ENCODE measurements at regions not wholly inside any gene's neighbourhood (a gene's known extent, or its start where the extent isn't known, plus 50 kb on each side); places are given as distances from the start of the nearest gene placed in this dataset.
"Not testable (repeated sequence)": the region's sequence is repeated elsewhere in the genome, so short reads cannot be mapped to it uniquely, and the experiment has no call there.

GRCh38 chr3:147712357-147712756, 303.2 kb downstream of the ZIC1 start:
- H3K4me1 ChIP-seq (ENCODE audit: insufficient read depth), result no peaks in the 10 kb centered on the region
- WGBS, result 80% methylated on average over 5 of the region's 5 CpGs
- no peak for DNase-seq (ENCODE audit: extremely low spot score)
- no peaks in the 10 kb centered on the region for H3K36me3 ChIP-seq (ENCODE audit: insufficient read depth)
- H3K4me3 ChIP-seq (ENCODE audit: low read depth, low read length), result no peak overlapping the region
- H3K27ac ChIP-seq (ENCODE audit: low read depth), result no peak overlapping the region

GRCh38 chr3:147712758-147713157, 303.6 kb downstream of the ZIC1 start:
- not testable (repeated sequence) for H3K4me1 ChIP-seq (ENCODE audit: insufficient read depth); DNase-seq (ENCODE audit: extremely low spot score); H3K36me3 ChIP-seq (ENCODE audit: insufficient read depth); H3K4me3 ChIP-seq (ENCODE audit: low read depth, low read length); H3K27ac ChIP-seq (ENCODE audit: low read depth)
- WGBS, result 42% methylated on average over 5 of the region's 5 CpGs

- H3K27ac ChIP-seq (ENCODE audit: low read depth), result no peak overlapping the region
- H3K36me3 ChIP-seq (ENCODE audit: insufficient read depth), result no peaks in the 10 kb centered on the region
- H3K4me3 ChIP-seq (ENCODE audit: low read depth, low read length), result no peak overlapping the region
- no peak for DNase-seq (ENCODE audit: extremely low spot score)
- no peaks in the 10 kb centered on the region for H3K4me1 ChIP-seq (ENCODE audit: insufficient read depth)
- WGBS, result 88% methylated on average over 7 of the region's 7 CpGs
These were observed 304.3 kb downstream of the ZIC1 start for GRCh38 chr3:147713234-147714133.

- WGBS, result 75% methylated on average over 2 of the region's 2 CpGs
- H3K27ac ChIP-seq (ENCODE audit: low read depth), result no peak overlapping the region
These were observed 320.5 kb downstream of the ZIC1 start for GRCh38 chr3:147729641-147730040.

GRCh38 chr3:147730284-147730683, 321.1 kb downstream of the ZIC1 start:
- Histone ChIP-seq H3K36me3 (ENCODE audit: insufficient read depth) (no peaks in the 10 kb centered on the region), H3K27ac (ENCODE audit: low read depth) (no peak overlapping the region), H3K4me3 (ENCODE audit: low read depth, low read length) (no peak overlapping the region), H3K4me1 (ENCODE audit: insufficient read depth) (no peaks in the 10 kb centered on the region)
- 33% methylated on average over 4 of the region's 4 CpGs for WGBS
- DNase-seq (ENCODE audit: extremely low spot score), result no peak

More at GRCh38 chr3:147729641-147730040, 320.5 kb downstream of the ZIC1 start:
- no peak overlapping the region for H3K4me3 ChIP-seq (ENCODE audit: low read depth, low read length)
- no peaks in the 10 kb centered on the region for H3K36me3 ChIP-seq (ENCODE audit: insufficient read depth)
- H3K4me1 ChIP-seq (ENCODE audit: insufficient read depth), result no peaks in the 10 kb centered on the region
- no peak for DNase-seq (ENCODE audit: extremely low spot score)

GRCh38 chr3:147733217-147733616, 324.1 kb downstream of the ZIC1 start:
- no peaks in the 10 kb centered on the region for H3K4me1 ChIP-seq (ENCODE audit: insufficient read depth)
- H3K36me3 ChIP-seq (ENCODE audit: insufficient read depth), result no peaks in the 10 kb centered on the region
- H3K27ac ChIP-seq (ENCODE audit: low read depth), result no peak overlapping the region
- WGBS, result 19% methylated on average over 2 of the region's 2 CpGs
- DNase-seq (ENCODE audit: extremely low spot score), result no peak
- H3K4me3 ChIP-seq (ENCODE audit: low read depth, low read length), result no peak overlapping the region

GRCh38 chr3:147735616-147736015, 326.5 kb downstream of the ZIC1 start:
- H3K4me3 ChIP-seq (ENCODE audit: low read depth, low read length), result no peak overlapping the region
- DNase-seq (ENCODE audit: extremely low spot score), result no peak
- H3K36me3 ChIP-seq (ENCODE audit: insufficient read depth), result no peaks in the 10 kb centered on the region
- H3K4me1 ChIP-seq (ENCODE audit: insufficient read depth), result no peaks in the 10 kb centered on the region
- H3K27ac ChIP-seq (ENCODE audit: low read depth), result no peak overlapping the region
- WGBS, result 42% methylated on average over 3 of the region's 3 CpGs

GRCh38 chr3:147736226-147736625, 327.1 kb downstream of the ZIC1 start:
- no peak for DNase-seq (ENCODE audit: extremely low spot score)
- H3K36me3 ChIP-seq (ENCODE audit: insufficient read depth), result no peaks in the 10 kb centered on the region
- 55% methylated on average over 2 of the region's 2 CpGs for whole genome bisulfite sequencing
- H3K4me1 ChIP-seq (ENCODE audit: insufficient read depth), result no peaks in the 10 kb centered on the region
- no peak overlapping the region for H3K4me3 ChIP-seq (ENCODE audit: low read depth, low read length)
- H3K27ac ChIP-seq (ENCODE audit: low read depth), result no peak overlapping the region

GRCh38 chr3:147737376-147737775, 328.2 kb downstream of the ZIC1 start:
- H3K36me3 ChIP-seq (ENCODE audit: insufficient read depth), result no peaks in the 10 kb centered on the region
- 89% methylated on average over 1 of the region's 1 CpG for WGBS
- no peak overlapping the region for H3K4me3 ChIP-seq (ENCODE audit: low read depth, low read length)
- no peak overlapping the region for H3K27ac ChIP-seq (ENCODE audit: low read depth)
- DNase-seq (ENCODE audit: extremely low spot score), result no peak
- H3K4me1 ChIP-seq (ENCODE audit: insufficient read depth), result no peaks in the 10 kb centered on the region

- no peak overlapping the region for H3K4me3 ChIP-seq (ENCODE audit: low read depth, low read length)
- no peaks in the 10 kb centered on the region for H3K4me1 ChIP-seq (ENCODE audit: insufficient read depth)
- DNase-seq (ENCODE audit: extremely low spot score), result no peak
- H3K27ac ChIP-seq (ENCODE audit: low read depth), result no peak overlapping the region
- 80% methylated on average over 1 of the region's 1 CpG for WGBS
- H3K36me3 ChIP-seq (ENCODE audit: insufficient read depth), result no peaks in the 10 kb centered on the region
These were observed 331.8 kb downstream of the ZIC1 start for GRCh38 chr3:147740928-147741327.

GRCh38 chr3:147744967-147745366, 335.8 kb downstream of the ZIC1 start:
- Histone ChIP-seq H3K36me3 (ENCODE audit: insufficient read depth) (no peaks in the 10 kb centered on the region), H3K4me3 (ENCODE audit: low read depth, low read length) (no peak overlapping the region), H3K4me1 (ENCODE audit: insufficient read depth) (no peaks in the 10 kb centered on the region), H3K27ac (ENCODE audit: low read depth) (no peak overlapping the region)
- no peak for DNase-seq (ENCODE audit: extremely low spot score)
- WGBS, result 68% methylated on average over 2 of the region's 2 CpGs

- no peak overlapping the region for H3K4me3 ChIP-seq (ENCODE audit: low read depth, low read length)
- H3K27ac ChIP-seq (ENCODE audit: low read depth), result no peak overlapping the region
- H3K36me3 ChIP-seq (ENCODE audit: insufficient read depth), result no peaks in the 10 kb centered on the region
- DNase-seq (ENCODE audit: extremely low spot score), result no peak
- WGBS, result 91% methylated on average over 3 of the region's 3 CpGs
- H3K4me1 ChIP-seq (ENCODE audit: insufficient read depth), result no peaks in the 10 kb centered on the region
These were observed 346.1 kb downstream of the ZIC1 start for GRCh38 chr3:147755310-147755709.

GRCh38 chr3:147756476-147756875, 347.3 kb downstream of the ZIC1 start:
- WGBS, result 80% methylated on average over 3 of the region's 3 CpGs

GRCh38 chr3:147757866-147758265, 348.7 kb downstream of the ZIC1 start:
- no peaks in the 10 kb centered on the region for H3K4me1 ChIP-seq (ENCODE audit: insufficient read depth)
- H3K4me3 ChIP-seq (ENCODE audit: low read depth, low read length), result no peak overlapping the region
- WGBS, result 62% methylated on average over 3 of the region's 3 CpGs
- H3K27ac ChIP-seq (ENCODE audit: low read depth), result no peak overlapping the region
- no peaks in the 10 kb centered on the region for H3K36me3 ChIP-seq (ENCODE audit: insufficient read depth)
- no peak for DNase-seq (ENCODE audit: extremely low spot score)

More at GRCh38 chr3:147756476-147756875, 347.3 kb downstream of the ZIC1 start:
- H3K4me1 ChIP-seq (ENCODE audit: insufficient read depth), result no peaks in the 10 kb centered on the region
- H3K4me3 ChIP-seq (ENCODE audit: low read depth, low read length), result no peak overlapping the region
- DNase-seq (ENCODE audit: extremely low spot score), result no peak
- H3K36me3 ChIP-seq (ENCODE audit: insufficient read depth), result no peaks in the 10 kb centered on the region
- H3K27ac ChIP-seq (ENCODE audit: low read depth), result no peak overlapping the region
